Right atrium auricular region (tissue), 2 donors: ENCODE measurements at regions not wholly inside any gene's neighbourhood (a gene's known extent, or its start where the extent isn't known, plus 50 kb on each side); places are given as distances from the start of the nearest gene placed in this dataset.

Source experiments
- DNase-seq: peaks from one replicate; pipeline ENCODE4 v3.0.0-alpha.2; 2019; ENCODE audit warnings: low spot score
- H3K27ac ChIP-seq, 2 donors: fragments of 200-600 bp; sonication (generic); 1 replicate in 1 of 2; 2 replicates in 1 of 2; pipeline ENCODE4 v1.5.1; 2016 to 2019
- H3K27me3 ChIP-seq, 2 donors: fragments of 200-600 bp; sonication (generic); one replicate each; pipeline versions ENCODE4 v1.5.1 to v1.6.0; 2017 to 2019
- H3K36me3 ChIP-seq: fragments of 200-600 bp; sonication (generic); one replicate; pipeline ENCODE4 v1.5.1; 2016
- H3K4me1 ChIP-seq, 2 donors: fragments of 200-600 bp; sonication (generic); one replicate each; pipeline versions ENCODE4 v1.5.1 to v1.6.0; 2017 to 2019
- H3K4me3 ChIP-seq, 2 donors: fragments of 200-600 bp; sonication (generic); 1 replicate in 1 of 2; 2 replicates in 1 of 2; pipeline ENCODE4 v1.5.1; 2017 to 2019; ENCODE audit warnings: mild to moderate bottlenecking in 1 of 2, moderate library complexity in 1 of 2
- H3K9me3 ChIP-seq, 2 donors: fragments of 200-600 bp; sonication (generic); one replicate each; pipeline ENCODE4 v1.5.1; 2019
- TF ChIP-seq, protein P1 (sequence below), 2 donors: fragments of 200-600 bp; sonication (generic); IDR thresholded peaks; one replicate each; pipeline ENCODE4 v1.5.1; 2019; ENCODE audit warnings: antibody characterized with exemption in 2 of 2

DNA sequence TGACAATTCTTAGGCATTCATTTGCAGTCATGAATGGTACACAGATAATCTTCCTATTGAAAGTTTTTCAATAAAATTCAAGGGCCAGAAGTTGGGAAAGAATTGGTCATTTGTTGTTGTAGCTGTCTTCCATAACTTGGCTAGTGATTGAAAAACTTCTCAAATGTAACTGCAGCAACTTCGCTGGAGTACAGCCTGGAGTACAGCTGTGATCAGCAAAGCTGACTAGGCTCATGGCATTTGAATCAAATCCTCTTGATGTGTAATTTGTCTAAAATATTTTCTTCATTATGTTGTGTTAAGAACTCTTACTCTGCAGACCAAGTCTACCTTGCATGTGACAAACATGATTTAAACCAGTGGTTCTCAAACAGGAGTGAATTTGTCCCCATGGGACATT is 226.5 kb upstream of the STEAP1 start:
- TF ChIP-seq, protein P1, sequence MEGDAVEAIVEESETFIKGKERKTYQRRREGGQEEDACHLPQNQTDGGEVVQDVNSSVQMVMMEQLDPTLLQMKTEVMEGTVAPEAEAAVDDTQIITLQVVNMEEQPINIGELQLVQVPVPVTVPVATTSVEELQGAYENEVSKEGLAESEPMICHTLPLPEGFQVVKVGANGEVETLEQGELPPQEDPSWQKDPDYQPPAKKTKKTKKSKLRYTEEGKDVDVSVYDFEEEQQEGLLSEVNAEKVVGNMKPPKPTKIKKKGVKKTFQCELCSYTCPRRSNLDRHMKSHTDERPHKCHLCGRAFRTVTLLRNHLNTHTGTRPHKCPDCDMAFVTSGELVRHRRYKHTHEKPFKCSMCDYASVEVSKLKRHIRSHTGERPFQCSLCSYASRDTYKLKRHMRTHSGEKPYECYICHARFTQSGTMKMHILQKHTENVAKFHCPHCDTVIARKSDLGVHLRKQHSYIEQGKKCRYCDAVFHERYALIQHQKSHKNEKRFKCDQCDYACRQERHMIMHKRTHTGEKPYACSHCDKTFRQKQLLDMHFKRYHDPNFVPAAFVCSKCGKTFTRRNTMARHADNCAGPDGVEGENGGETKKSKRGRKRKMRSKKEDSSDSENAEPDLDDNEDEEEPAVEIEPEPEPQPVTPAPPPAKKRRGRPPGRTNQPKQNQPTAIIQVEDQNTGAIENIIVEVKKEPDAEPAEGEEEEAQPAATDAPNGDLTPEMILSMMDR (IDR thresholded peaks at IDR 0.05): no peak
- Histone ChIP-seq H3K9me3 (no peaks in the 10 kb centered on the region), H3K36me3 (no peaks in the 10 kb centered on the region), H3K4me3 (no peak overlapping the region), H3K4me1 (no peaks in the 10 kb centered on the region), H3K27me3 (no peaks in the 10 kb centered on the region), H3K27ac (no peak overlapping the region)
- DNase-seq: no peak

DNA sequence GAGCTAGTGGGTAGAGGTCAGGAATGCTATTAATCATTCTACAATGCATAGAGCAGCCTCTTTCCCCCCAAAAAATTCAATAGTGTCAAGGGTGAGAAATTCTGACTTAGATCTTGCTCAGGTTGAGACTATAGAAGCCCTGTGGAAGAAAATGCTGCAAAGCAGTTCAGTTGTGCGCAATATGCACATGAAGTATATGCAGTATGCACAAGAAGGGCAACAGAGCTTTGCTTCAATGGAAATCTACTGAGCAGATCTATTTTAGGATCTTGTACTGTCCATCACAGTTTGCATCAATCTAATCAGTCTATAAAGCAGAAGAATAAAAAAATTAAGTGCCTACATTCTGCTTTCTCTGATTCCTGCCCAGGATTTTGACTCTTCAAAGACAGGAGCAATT is 225.8 kb upstream of the STEAP1 start:
- Histone ChIP-seq H3K9me3 (no peaks in the 10 kb centered on the region), H3K4me3 (no peak overlapping the region), H3K27me3 (no peaks in the 10 kb centered on the region), H3K27ac (no peak overlapping the region), H3K4me1 (no peaks in the 10 kb centered on the region), H3K36me3 (no peaks in the 10 kb centered on the region)
- TF ChIP-seq, protein P1 (IDR thresholded peaks at IDR 0.05): no peak
- DNase-seq: no peak

DNA sequence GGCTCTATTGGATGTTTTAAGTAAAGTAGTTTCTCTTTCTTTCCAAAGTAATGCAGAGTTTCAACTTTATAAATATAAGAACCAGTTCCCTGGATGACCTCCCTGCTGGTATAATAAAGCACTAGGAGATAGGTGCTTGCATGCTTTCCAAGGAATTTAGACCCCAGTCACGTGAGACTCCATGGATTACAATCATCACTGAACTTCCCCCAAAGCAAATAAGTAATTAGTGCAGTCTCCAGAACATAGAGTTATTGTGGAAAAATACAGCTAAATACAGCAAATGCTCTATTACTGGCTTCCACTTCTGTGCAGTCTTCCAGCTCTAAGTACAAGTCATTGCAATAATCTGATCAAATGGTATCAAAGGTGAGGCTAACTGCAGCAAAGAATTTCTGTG is 220.2 kb upstream of the STEAP1 start:
- no peaks in the 10 kb centered on the region for H3K9me3 ChIP-seq
- no peak for DNase-seq
- H3K4me1 ChIP-seq: no peaks in the 10 kb centered on the region
- no peaks in the 10 kb centered on the region for H3K27me3 ChIP-seq
- H3K36me3 ChIP-seq: no peaks in the 10 kb centered on the region
- TF ChIP-seq, protein P1 (IDR thresholded peaks at IDR 0.05): no peak
- no peak overlapping the region for H3K4me3 ChIP-seq
- H3K27ac ChIP-seq: no peak overlapping the region

DNA sequence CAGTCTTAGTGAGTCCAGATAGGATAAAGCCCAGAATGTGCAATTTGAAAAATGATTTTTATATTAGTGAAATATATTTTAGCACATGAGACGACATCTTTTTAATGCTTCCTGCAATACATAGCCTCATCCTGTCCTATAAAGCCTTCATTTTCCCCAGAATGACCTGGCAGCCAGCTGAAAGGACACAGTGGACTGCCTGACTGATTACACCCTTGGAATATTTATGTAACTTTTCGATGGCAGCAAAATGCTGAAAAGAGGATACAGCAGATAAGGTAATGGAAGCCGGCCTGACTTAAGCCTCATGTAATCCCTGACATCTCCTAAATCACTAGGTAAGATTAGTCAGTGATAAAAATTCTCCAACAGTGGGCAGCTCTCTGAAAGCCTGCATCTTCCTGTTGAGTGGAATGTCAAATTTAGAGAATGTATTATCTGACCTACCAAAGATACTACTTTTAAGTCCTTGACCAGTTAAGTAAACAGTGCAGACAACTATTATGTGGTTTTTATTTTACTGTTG is 210.7 kb upstream of the STEAP1 start:
- no peaks in the 10 kb centered on the region for H3K9me3 ChIP-seq
- DNase-seq: no peak
- H3K4me3 ChIP-seq: no peak overlapping the region
- TF ChIP-seq, protein P1 (IDR thresholded peaks at IDR 0.05): no peak
- H3K27ac ChIP-seq: no peak overlapping the region
- H3K36me3 ChIP-seq: no peaks in the 10 kb centered on the region
- no peaks in the 10 kb centered on the region for H3K4me1 ChIP-seq
- no peaks in the 10 kb centered on the region for H3K27me3 ChIP-seq

- H3K27ac ChIP-seq: no peak overlapping the region
- H3K36me3 ChIP-seq: no peaks in the 10 kb centered on the region
- H3K27me3 ChIP-seq: no peaks in the 10 kb centered on the region
- no peak overlapping the region for H3K4me3 ChIP-seq
- no peak for DNase-seq
- TF ChIP-seq, protein P1 (IDR thresholded peaks at IDR 0.05): no peak
- no peaks in the 10 kb centered on the region for H3K9me3 ChIP-seq
- H3K4me1 ChIP-seq: no peaks in the 10 kb centered on the region
These were observed 195.7 kb upstream of the STEAP1 start for GRCh38 chr7:89958525-89959068.

DNA sequence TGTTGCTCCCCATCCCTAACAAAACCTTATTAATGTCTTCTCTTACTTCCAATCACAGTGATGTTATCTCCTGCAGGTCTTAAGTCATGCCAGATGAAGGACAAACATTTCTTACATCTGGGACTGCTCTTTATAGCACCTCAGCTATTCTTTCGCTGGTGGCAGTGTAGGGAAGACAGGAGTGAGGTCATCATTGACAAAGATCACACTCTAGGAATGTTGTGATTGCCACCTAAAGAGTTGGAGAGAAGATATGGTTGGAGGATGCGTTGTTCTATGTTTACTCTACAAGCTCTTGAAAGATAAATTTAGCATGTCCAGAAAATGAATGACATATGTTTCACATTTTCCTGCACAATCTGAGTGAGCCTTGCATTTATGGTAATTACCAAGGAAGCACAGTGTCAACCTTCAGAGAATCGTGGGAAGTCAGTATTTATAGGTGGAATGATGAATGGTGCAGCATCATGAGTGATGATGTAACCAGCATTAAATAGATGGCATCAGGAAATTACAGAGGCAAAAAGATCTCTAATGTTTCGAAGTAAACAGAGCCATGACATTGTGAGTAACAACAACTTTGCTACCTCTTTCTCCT is 188.1 kb upstream of the STEAP1 start:
- DNase-seq: no peak
- Histone ChIP-seq H3K4me3 (no peak overlapping the region), H3K36me3 (no peaks in the 10 kb centered on the region), H3K27me3 (no peaks in the 10 kb centered on the region), H3K4me1 (no peaks in the 10 kb centered on the region), H3K27ac (no peak overlapping the region), H3K9me3 (no peaks in the 10 kb centered on the region)
- TF ChIP-seq, protein P1 (IDR thresholded peaks at IDR 0.05): no peak
